HPDE6-E6E7 (cell line): ENCODE measurements at regions not wholly inside any gene's neighbourhood (a gene's known extent, or its start where the extent isn't known, plus 50 kb on each side); places are given as distances from the start of the nearest gene placed in this dataset.
"Not testable (repeated sequence)": the region's sequence is repeated elsewhere in the genome, so short reads cannot be mapped to it uniquely, and the experiment has no call there.

Source experiments
- DNase-seq: peaks from one replicate; pipeline ENCODE4 v3.0.0; 2011; ENCODE audit warnings: missing footprints; ENCODE audit errors: extremely low spot score

DNA sequence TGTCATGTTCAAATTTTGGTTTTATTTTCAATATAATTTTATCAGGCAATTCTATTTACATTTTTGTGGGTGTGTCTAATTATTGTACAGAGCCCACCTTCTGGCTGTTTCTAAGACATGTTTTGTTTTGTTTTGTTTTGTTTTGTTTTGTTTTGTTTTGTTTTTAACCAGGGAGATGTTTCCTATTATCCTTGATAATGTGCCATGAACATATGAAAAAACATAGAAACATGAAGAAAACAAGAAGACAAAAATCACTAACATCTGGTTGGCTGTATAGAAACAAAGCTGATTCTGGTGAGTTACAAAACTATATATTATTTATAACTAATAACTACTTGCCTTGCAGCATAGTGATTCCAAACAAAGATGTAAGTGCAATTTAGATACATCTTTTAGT lies 128.1 kb upstream of the TRPC4 start:
- DNase-seq = no peak

DNA sequence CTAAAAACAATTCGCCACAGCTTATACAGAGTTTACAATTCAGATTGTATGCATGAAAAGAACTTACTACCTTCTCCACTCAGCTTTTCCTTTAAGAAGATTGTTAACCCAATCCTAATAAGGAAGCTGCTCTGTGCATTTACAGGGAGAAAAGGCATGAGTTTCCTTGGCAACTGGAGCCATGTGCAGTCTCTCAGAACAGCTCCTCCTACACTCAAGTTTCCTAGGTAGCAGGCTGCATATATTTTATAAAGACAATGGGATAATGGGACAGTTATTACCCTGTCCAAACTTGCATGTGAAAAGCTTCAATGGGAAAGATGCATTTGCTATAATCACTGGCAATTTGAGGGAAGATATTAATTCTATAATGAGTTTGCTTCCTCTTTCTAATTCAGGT lies 125.5 kb upstream of the TRPC4 start:
- no peak for DNase-seq

DNA sequence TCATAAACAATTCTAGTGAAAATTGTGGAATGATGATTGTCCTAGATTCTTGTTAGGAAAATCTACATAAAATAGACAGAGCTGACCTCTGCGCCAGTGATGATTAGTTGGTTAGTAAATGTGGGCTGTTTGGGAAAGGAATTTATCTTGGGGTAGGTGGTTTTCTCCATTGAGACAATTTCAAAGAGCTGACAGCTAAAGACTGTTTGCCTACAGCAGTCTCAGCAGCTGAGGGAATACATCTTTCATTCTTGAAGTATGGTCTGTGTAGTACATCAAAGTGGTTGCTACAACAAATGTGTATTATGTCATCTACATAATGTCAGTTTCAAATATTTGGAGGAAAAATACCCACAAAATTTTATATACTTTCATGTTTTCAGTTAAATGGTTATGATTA lies 117.2 kb upstream of the TRPC4 start:
- DNase-seq = no peak

DNA sequence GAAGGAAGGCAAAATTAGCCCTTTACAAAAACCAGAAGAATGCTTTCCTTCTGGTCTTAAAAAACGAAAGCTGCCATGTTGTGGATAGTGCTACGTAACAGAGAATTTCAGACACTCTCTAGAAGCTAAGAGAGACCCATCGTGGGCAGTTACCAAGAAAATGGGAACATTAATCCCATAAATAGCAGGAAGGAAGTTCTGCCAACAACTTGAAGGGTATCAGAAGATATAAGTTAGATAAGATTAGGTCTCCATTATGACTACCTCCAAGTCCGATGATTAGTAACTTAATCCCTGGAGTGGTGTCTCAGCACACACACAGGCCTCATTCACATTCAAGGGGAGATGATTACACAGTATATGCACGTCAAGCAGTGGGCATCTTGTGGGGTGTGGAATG lies 115.7 kb upstream of the TRPC4 start:
- no peak for DNase-seq

DNA sequence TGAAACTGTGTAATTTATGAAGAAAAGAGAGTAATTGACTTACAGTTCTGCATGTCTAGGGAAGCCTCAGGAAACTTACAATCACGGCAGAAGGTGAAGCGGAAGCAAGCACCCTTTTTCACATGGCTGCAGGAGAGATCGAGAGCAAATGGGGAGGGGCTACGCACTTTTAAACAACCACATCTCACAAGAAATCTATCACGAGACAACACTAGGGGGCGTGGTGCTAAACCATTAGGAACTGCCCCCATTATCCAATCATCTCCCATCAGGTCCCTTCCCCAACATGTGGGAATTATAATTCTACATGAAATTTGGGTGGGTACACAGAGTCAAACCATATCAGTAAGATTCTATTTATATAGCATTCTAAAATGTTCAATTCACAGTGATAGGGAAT lies 114.8 kb upstream of the TRPC4 start:
- no peak for DNase-seq

DNA sequence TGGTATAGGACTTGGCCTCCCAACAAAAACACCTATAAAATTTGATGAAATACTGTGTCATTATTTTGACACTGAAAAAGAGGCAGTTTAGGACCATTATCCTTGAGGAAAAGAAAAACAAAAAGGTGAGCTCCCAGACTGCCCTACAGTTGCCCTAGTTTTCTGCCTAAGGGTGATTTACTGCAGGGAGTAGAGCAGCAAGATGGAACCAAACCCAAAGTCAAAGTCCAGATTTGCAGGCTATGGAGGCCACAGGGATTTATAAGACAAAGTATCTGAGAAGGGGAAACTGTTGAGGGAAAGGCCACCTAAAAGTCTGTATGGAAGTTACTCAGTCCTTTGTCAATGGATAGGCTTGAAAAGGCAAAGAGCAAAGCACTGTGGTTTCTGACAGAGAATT lies 112.4 kb upstream of the TRPC4 start:
- DNase-seq = no peak

DNA sequence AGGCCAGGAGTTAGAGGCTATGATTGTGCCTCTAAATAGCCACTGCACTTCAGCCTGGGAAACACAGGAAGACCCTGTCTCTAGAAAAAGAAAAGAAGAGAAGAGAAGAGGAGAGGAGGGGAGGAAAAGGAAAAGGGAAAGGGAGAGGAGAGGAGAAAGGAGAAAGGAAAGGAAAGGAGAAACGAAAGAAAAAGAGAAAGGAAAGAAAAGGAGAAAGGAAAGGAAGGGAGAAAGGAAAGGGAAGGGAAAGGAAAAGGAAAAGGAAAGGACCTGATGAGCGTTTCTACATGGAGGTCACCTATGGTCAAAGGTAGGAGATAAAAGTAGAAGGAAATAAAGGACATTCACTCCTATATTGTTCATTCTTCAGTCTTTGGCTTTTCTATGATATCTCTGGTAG lies 109.1 kb upstream of the TRPC4 start:
- DNase-seq = no peak

DNA sequence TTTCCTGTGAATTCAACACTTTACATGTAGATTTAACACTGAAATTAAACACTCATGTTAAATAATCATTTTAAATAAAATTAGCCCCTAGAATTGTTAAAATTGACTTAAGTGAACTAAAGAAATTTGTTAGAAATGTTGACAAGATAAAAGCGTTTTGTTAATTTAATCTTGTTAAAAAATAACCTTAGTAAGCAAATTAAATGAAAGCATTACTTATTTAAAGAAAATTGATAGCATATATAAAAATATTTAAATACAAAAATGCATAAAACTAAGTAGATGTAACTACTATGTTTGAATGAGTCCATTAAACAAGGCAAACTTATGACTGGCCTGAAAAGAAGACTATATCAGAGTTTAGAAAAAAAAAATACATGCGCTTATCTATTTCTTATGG lies 99.0 kb upstream of the TRPC4 start:
- DNase-seq = no peak

DNA sequence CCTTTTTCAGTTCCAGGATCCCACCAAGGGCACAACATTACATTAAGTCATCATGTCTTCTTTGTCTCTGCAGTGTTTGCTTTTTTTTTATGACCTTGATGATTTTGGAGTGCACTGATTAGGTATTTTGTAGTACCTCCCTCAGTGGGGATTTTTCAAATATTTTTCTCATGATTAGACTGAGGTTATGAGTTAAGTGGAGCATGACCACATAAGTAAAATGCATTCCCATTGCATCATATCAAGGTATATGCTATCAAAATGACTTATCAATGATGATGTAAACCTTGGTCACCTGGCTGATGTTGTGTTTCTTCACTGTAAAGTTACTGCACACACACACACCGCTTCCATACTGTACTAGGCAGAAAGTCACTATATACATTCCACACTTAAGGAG lies 96.7 kb upstream of the TRPC4 start:
- no peak for DNase-seq

DNA sequence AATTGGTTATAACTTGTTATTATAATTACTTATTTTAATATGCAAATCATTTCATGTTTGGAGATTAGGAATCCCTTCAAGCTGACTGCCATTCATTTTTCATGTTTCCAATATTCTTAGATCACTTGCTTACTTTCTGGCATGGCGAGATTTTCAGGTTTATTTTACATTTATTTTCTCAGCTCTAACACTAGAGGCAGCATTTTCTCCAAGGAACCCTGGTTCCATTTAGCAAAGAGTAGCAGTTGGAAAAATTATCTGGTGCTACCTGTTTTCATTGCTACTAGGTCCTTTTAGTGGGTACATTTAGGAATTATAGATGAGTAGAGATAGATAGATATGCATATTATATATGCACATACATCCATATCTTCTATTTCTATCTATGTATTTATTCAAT lies 90.9 kb upstream of the TRPC4 start:
- no peak for DNase-seq

DNA sequence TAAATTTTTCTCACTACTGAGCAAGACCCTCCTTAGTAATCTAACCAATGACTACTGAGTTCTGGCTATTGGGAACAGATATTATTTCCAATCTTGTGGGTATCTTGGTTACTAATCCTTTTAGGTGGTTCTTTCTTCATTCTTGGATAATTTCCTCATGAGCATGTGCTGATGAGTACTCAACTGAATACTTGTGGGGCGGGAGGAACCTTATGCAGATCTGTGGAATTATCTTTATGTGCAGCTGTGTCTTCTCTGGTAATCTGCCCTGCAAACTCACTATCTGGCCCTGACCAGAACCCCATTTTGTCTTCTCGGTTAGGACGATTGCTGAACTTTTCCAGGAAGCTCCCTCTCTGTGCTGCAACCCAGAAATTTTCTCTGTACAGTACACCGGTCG lies 89.7 kb upstream of the TRPC4 start:
- DNase-seq = no peak

DNA sequence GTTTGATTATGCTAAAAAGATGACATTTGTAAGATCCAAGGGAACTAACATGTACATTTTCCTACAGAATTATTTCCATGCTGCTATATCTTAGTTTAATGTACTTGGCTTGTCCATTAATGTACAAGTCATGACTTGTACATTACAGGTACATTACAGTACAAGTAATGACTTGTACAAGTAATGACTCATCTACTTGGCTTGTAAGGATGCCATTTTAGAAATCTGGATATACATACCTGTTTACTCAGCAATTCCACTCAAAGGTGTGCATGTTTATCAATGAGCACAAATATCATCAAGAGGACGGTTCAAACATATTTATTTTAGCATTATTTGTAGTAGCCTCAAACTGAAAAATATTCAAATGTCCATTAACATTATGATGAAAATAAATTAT lies 87.0 kb upstream of the TRPC4 start:
- DNase-seq = peak; percentile 0

DNA sequence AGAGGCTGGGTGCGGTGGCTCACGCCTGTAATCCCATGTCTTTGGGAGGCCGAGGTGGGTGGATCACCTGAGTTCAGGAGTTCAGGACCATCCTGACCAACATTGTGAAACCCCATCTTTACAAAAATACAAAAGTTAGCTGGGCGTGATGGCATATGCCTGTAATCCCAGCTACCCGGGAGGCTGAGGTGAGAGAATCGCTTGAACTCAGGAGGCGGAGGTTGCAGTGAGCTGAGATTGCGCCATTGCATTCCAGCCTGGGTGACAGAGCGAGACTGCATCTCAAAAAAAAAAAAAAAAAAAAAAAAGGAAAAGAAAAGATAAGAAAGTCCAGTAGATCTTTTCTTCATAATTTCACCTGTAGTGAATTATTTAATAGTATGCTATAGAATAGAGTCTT lies 85.0 kb upstream of the TRPC4 start:
- DNase-seq = not testable (repeated sequence)

DNA sequence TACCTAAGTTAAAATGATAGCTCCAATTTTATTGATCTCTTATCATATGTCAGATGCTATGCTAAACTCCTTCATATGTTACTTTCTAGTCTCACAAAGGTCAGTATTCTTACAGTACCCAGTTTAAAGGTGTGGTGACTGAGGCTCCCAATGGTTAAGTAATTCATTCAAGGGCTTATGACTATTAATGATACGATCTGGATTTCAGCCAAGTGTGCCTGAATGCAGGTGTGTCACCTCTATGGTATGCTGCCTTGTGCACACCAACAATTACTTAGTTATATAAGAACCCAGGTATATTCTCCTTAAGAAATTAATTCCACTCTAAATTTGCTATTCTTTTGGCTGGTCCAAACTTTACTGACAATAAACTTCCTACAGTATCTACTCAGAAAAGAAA lies 84.6 kb upstream of the TRPC4 start:
- peak; percentile 2 for DNase-seq

DNA sequence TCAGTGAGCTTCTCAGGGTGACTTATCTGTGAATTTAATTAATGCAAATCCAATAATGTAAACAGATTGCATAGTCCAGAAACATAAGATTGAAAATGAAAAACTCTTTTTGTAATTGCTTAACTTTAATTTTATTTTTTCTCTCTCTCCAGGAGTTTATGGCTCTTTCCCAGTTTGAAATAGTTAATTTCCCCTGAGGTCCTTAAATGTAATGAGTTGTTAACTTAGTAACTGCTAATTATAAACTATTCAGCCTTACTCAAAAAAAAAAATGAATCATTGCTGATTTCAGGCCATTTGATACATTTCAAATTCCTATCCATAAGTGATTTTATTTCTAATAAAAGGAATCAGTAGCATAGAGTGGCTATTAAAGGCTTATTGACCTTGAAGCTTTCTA lies 84.1 kb upstream of the TRPC4 start:
- no peak for DNase-seq

DNA sequence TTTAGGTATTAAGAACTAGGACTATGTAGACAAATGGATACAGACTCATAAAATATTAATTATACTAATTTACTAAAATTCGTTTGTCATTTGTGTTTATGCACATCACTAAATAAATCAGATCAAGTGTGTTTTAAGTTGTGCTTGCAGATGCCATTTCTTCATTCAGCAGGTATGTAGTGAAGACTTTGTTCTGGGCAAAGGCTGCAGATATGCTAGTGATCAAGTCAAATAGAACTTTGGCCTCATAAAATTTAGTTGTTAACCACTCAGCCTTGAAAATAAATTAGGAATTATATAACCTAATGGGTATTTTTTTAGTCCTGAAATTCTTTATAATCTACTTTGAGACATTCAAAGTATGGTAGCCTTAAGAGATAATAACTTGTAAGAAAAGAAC lies 80.4 kb upstream of the TRPC4 start:
- DNase-seq = no peak

DNA sequence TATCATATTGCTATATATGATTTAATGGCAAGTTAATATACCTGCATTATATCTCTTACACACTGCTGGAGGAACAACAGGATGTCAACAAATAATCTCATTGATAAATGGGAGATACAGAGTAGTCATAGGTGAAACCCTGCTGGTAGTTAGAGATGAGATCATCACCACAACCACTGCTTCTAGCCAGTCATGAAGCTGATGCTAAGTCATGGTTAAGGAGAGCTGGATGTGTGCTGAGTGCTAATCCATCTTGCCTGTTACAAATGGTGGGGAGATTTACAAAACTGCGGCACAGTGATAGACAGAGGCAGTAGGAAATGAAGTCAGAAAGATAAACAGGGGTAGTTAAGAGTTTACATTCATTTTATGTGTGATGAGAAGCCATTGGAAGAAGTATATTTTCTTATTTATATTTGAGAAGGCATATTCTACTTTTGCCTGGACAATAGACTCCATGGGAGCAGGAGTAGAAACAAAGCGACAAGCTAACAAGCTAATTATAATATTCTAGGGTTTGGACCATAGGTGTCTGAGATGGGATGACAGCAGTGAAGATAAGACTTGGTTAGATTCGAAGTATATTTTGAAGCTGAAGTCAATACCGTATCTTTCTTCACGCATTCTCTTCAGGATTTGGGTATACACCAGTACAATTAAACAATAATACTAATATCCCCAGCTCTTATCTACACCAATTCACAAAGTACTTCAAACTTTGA lies 78.0 kb upstream of the TRPC4 start:
- DNase-seq = no peak

DNA sequence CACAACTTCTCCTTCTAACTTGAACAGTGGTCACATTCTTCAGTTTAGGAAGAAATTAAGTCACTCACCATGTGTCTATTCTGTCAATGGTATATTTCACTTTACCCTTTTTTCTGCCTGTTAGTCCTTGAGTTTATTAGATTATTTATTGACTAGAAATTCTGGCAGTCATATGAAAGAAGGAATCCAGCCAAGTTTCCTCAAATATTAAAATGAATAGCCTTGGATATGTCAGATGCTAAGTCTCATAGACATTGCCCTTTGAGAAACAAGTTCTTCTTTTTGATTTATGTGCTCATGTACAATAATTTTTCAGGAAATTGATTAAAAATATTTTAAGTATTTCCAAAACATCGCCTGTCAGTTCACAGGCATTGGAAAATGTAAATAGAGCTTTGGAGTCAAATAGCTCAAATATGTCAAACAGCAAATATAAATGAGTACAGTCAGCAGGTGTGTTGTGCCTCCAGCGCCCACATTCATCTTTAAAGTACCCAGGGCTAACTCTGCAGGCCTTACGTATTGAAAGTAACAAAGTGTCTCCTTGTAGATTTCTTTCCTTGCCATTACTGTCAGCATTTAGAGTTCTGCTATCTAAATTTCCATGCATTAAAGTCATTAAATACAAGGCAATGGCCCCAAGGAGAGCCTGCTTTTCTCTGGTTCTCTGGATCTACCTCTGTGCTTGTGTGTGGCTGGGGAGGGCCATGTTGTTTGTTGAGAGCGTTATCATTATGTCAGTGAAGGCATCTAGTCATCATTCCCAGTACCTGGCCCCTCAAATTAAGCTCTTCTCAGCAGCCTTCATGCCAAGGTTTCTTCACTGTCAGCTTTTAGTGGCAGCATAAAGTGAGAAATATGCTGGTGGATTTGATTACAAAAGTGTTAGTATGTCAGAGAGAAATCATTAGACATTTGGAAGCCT lies 76.3 kb upstream of the TRPC4 start:
- no peak for DNase-seq

DNA sequence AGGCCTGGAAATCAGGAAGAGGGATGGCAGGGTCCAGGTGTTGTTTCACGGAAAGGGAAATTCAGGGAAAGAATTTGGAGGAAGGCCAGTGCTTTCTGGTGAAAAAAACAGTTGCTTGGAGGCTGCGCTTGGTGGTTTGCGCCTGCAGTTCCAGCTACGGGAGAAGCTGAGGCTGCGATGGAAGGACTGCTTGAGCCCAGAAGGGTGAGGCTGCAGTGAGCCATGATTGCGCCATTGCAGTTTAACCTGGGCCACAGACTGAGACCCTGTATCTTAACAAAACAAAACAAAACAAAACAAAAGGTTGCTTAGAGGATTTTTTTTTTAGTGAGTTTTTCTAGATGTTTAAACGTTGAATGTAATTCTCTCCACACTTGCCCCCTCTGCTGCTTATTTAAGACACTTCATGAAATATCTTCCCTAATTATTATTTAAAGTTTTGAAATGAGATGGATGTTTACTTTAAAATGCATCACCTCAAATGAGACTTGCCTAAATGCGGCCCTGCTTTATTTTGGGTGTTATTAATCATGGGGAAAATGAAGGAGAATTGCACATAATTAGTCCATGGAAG lies 75.4 kb upstream of the TRPC4 start:
- DNase-seq = no peak

DNA sequence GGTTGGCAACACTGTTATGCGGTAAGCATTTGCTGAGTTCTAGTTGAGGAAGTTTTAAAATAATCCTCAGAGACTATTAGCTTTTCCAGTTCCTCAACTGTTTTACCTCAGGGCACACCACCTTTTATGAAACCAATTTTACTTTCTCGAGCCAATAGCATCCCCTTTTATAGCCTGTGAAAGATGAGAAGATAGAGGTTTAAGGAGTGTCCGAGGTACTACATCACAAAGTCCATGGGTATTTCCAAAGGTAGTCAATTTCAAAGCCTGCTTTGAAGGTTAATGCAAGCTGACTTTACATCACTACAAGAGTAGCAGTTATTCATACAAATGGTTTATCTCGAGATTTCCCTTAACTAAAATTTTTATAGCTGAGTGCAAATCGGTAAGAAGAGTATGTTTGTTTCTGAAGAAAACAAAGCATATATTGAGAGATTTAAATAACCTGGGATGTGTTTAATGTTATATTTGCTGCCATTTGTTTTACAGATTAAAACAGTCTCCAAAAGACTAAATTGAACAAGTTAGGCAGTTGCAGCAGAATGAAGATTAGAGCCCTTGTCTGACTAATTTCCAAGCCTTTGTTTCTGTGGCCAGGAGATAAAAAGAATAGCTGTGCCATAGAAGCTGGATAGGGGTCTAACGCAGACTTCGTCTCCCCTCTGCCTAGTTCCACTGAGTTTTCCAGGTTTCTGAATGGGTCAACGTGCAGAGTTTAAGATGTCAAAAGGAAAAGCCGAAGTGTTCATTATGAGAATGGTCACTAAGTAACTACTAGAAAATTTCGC lies 74.7 kb upstream of the TRPC4 start:
- DNase-seq = no peak

DNA sequence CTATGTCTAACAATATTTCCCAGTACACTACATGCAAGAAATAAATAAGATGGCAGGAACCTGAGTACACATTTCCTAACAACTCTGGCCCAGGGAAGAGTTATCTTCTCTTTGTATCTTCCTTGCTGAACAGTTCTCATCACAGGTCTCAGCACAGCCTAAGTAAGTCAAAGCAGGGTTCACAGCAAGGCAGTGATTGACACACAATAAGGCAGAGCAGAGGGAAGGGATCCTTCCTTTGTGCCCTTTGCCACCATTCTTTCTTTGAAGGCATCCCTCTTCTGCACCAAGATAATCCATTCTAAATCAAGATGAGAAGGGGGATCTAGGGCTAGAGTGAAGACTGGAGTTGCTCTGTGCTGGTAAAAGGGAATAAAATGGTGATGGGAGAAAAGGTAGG lies 73.4 kb upstream of the TRPC4 start:
- no peak for DNase-seq
